Fibroblast of the conjunctiva (primary cell): ENCODE measurements at regions not wholly inside any gene's neighbourhood (a gene's known extent, or its start where the extent isn't known, plus 50 kb on each side); places are given as distances from the start of the nearest gene placed in this dataset.
A peak's percentile ranks its signal among the peaks of the same experiment; 100 is the strongest.
"Not testable (repeated sequence)": the region's sequence is repeated elsewhere in the genome, so short reads cannot be mapped to it uniquely, and the experiment has no call there.

Experiments used
- DNase-seq: peaks from one replicate; pipeline ENCODE4 v3.0.0-alpha.2; 2010; ENCODE audit warnings: low read depth

- no peak for DNase-seq
Measured at GRCh38 chr15:96138985-96139384, 191.5 kb upstream of the NR2F2 start.

GRCh38 chr15:96142498-96142897 is 188.0 kb upstream of the NR2F2 start:
- no peak for DNase-seq

DNA sequence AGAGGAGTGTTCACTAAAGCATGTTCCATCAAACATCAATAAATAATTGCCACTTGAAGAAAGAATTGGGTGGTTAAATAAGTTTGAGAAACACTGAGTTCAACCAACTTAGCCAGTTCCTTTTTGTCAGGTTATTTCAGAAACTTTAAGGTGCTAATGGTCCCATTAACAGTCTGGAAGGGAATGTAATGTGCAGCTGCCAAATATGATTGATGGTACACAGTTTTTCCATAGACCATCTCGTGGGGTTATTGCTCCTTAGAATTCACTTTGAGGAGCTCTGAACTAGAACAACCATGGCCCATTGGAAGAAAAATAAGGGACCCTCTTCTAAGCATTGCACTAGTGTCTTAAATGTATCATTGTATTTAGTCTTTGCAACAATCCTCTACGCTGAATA is 185.8 kb upstream of the NR2F2 start:
- no peak for DNase-seq

GRCh38 chr15:96146726-96147125 is 183.8 kb upstream of the NR2F2 start:
- no peak for DNase-seq

DNA sequence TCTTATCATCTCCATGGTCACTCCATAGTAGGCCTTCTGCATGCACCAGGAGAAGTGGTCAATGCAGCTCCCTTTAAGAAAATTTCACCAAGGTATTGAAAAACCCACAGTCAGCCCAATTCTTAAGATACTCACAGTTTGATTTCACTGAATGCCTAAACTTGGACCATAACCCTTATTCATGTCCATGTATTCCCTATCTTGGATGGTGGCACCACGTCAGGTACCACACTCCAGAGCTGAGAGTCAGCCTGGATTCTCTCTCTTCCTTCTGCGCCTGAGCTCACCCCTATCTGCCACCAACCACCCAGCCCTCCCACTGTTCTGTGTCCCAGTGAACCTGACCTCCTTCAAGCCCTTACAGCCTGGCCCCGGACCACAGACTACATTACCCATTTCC is 183.2 kb upstream of the NR2F2 start:
- no peak for DNase-seq

GRCh38 chr15:96150254-96150653 is 180.2 kb upstream of the NR2F2 start:
- no peak for DNase-seq

- DNase-seq, result peak; percentile 37
Measured at GRCh38 chr15:96151749-96152148, 178.8 kb upstream of the NR2F2 start.

DNA sequence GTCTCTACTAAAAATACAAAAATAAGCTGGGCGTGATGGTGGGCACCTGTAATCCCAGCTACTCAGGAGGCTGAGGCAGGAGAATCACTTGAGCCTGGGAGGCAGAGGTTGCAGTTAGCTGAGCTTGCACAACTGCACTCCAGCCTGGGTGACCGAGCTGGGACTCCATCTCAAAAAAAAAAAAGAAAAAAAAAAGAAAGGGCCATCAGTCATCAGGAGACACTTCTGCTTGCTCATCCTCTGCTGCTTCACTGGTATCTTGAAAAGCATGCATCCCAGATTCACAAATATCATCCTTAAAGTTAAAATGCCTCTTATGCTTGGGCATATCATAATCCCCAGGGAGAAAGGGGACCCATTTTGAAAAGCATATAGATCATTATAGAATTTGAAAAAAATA is 176.6 kb upstream of the NR2F2 start:
- DNase-seq, result no peak

DNA sequence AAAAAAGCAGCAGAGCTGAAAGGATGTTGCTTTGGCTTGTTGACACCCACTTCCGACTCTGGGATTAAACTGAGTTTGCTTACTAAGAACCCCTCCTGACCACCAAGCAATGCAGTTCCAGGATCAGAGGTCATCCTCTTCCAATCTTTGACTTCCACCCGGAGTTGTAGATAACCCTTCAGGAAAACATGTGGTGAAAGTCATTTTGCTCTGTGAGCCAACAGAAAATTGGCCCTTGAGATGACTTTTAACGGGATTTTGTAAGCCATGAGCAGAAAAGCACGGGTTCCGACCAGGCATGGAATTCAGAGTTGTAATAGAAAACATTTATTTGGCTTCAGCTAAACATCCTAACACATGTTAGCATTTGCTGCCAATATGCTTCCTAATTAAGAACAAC is 171.6 kb upstream of the NR2F2 start:
- no peak for DNase-seq

GRCh38 chr15:96160269-96160668 is 170.2 kb upstream of the NR2F2 start:
- no peak for DNase-seq

GRCh38 chr15:96160800-96161199 is 169.7 kb upstream of the NR2F2 start:
- no peak for DNase-seq

DNA sequence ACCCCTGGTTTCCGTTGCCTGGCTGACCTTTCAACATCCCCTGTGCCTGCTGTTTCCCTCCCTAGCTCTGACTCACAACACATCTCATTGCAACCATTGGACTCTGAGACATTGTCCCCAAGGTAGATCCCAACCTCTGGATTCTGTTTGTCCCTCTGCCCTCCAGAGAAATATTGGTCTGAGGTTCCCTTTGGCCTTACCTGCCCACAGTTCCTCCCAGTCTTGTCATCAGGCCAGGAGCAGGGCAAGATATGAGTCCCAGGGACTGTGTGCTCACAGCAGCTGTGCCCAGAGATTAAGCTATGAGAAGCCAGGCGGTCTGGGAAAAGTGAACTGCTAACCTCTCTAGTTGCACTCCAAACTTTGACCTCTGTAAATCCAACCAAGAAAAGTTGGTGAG is 168.2 kb upstream of the NR2F2 start:
- no peak for DNase-seq

GRCh38 chr15:96165081-96165480 is 165.4 kb upstream of the NR2F2 start:
- DNase-seq, result no peak

- no peak for DNase-seq
Measured at GRCh38 chr15:96165775-96166174, 164.7 kb upstream of the NR2F2 start.

DNA sequence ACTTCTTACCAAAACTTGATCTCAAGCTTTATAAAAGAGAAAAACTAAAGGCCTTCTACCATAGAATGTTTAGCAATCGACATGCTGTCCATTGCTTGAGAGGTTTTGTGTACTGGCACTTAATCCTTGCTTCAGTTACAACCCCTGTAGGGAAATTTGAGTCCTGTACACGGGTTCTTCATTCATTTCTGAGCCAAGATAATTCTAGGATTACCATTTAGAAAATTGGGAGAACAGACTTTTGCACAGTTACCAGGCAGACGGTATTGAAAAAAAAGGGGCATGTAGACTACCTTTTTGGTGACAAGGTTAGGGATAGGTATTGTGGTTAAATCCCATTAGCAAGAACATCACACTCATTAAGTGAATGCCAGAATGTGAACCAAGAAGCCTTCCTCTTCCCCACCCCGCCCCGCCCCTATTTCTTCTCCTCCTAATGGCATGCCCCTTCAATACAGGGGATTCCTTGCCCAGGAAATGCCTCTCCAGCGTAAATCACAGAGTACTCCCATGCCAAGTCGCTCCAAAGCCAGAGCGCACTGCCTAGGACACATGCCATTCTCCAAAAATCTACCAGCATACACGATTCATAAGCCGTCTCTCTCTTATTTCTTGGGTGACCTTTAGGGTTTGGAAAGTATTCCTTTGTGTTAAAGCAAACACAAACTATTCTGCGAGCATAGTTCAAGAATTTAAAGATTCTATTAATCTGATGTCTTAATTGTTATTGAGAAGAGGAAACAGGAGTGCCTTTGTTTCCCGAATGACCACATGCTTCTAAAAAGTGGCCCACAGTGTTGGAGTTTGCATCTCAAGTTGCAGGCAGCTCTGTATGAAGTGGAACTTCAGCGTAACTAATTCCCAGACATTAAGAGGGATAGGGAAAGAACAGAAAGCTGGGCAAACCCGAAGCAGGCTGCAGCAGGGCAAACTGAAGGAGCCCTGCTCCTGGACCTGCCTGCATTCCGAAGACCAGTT is 164.0 kb upstream of the NR2F2 start:
- DNase-seq, result no peak

DNA sequence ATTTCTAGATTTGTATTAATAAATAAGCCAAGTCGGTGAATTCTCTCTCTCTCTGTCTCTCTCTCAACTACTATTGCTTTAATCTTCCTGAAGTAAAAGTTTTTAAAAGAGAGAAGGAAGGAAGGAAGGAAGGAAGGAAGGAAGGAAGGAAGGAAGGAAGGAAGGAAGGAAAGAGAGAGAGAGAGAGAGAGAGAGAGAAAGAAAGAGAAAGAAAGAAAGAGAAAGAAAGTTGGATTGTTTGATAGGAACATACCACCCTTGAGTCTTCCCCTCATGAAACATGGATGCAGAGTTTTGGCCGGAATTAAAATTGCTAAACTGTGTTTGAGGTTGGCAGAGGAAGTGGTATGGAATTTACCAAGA is 159.9 kb upstream of the NR2F2 start:
- not testable (repeated sequence) for DNase-seq

GRCh38 chr15:96170979-96171739 is 159.3 kb upstream of the NR2F2 start:
- DNase-seq, result no peak

DNA sequence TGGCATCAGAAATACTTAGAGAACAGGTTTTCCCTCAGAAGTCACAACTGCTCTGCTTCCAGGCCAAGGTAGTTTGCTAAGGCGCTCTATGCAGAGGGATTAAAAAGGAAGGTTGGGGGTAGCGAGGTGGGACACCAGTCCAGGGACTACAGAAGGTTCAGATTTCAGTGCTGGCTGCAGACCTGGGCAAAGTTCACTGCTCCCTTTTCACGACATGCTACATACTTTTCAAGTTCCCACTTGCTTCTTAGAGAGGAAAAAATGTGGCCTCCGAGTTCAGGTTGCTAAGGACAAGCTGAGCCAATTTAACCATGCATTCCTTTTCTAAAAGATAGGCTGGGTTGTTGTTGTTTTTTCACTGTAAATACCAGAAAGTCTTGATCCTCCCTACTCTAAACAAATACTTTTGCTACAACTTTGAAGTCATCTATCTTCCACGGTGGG is 158.6 kb upstream of the NR2F2 start:
- no peak for DNase-seq

GRCh38 chr15:96172417-96172816 is 158.1 kb upstream of the NR2F2 start:
- DNase-seq, result no peak

- no peak for DNase-seq
Measured at GRCh38 chr15:96176831-96177230, 153.7 kb upstream of the NR2F2 start.

GRCh38 chr15:96177279-96177678 is 153.2 kb upstream of the NR2F2 start:
- DNase-seq, result no peak

DNA sequence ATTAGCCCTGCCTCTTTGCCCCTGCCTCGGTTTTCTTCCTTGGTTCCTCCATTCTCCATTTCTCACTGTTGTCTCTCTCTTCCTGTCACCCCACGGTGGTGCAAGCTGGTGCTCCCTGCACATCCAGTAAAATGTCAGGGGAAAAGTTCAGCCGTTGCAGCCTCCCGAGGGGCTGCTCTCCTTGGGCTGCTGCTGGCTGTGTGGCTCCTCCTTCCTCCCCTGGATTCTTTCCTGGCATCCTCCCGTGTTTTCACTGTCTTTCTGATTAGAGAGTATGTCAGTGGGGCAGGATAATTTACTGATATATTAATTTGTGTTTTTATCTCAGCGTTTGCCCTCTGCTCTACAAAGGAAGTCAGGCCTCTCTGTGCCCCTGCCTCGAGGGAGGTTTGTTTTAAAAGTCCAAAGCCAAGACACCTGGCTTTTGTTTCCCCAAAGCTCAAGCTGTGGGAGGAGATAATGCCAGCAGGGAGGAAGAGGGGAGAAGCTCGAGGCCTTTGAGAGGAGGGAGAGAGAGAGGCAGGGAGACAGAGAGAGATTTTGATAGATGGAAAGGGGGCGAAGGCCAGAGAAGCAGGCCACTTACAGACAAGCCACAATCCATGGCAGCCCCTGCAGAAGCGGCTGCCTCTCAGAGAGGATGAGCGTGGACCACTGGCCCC is 150.3 kb upstream of the NR2F2 start:
- DNase-seq, result no peak

GRCh38 chr15:96181217-96181616 is 149.3 kb upstream of the NR2F2 start:
- no peak for DNase-seq
